Heart left ventricle (tissue), 13 donors: ENCODE measurements at regions not wholly inside any gene's neighbourhood (a gene's known extent, or its start where the extent isn't known, plus 50 kb on each side); places are given as distances from the start of the nearest gene placed in this dataset.
"Not testable (repeated sequence)": the region's sequence is repeated elsewhere in the genome, so short reads cannot be mapped to it uniquely, and the experiment has no call there.

Experiments used
- CTCF ChIP-seq, 12 donors: fragments of 200-600 bp; sonication (generic) in 4 of 12; IDR thresholded peaks; one replicate each; pipeline versions ENCODE4 v1.5.0 to v1.8.0; 2018 to 2022; ENCODE audit warnings: antibody characterized with exemption in 12 of 12, mild to moderate bottlenecking in 5 of 12
- POLR2A ChIP-seq, 2 donors: fragments of 450-650 bp; IDR thresholded peaks; one replicate each; pipeline ENCODE4 v1.6.1; 2017; ENCODE audit warnings: antibody characterized with exemption in 2 of 2, mild to moderate bottlenecking in 2 of 2, moderate library complexity in 2 of 2
- donor health status: ischemic (EF 13 %, LVEDD 7.1; RV severe dilation, severe dysfunction).
- donor health status: DM: no; HTN: yes; CAD: no.
- donor health status: DM: no; HTN: no; CAD: no.
- donor health status: ischemic (EF 25% LVEDD 6.9; RV normal size, moderate dysfunction).
- donor health status: ischemic (EF 25% LVEDD 5.7; RV mildly dilated, moderate dysfunction).
- donor health status: ischemic (EF 35%, LVEDD 5.7; RV mildly dilated, moderate dysfunction).
- donor health status: nonischemic (EF 11% LVEDD 7.7; RV severe dilation, severe dysfunction).
- donor health status: DM: yes; HTN: yes; CAD: no.
- donor health status: PGD.
- donor health status: ischemic (EF 29% LVEDD 5.4; RV normal size, mild dysfunction).
- donor health status: nonischemic (EF 23%, LVEDD 6.1; RV moderate dilation, normal function).

- not testable (repeated sequence) for TF ChIP-seq CTCF, POLR2A (IDR thresholded peaks at IDR 0.05)
Measured at GRCh38 chr7:24171951-24172350, 112.0 kb upstream of the NPY start.
